ENCODE measurements at regions not wholly inside any gene's neighbourhood (a gene's known extent, or its start where the extent isn't known, plus 50 kb on each side); places are given as distances from the start of the nearest gene placed in this dataset.

GRCh38 chr11:38935941-38936340, 2337.9 kb upstream of the RAG2 start:
- TF ChIP-seq POLR2AphosphoS5 (IDR thresholded peaks at IDR 0.05; ENCODE audit: low read depth, low read length) (no peak), SIN3A (IDR thresholded peaks at IDR 0.05; ENCODE audit: borderline replicate concordance, insufficient read depth, low read depth, low read length) (no peak), TCF7L2 (IDR thresholded peaks at IDR 0.05; ENCODE audit: low read depth, low read length) (no peak)
- TF ChIP-seq, protein P1, sequence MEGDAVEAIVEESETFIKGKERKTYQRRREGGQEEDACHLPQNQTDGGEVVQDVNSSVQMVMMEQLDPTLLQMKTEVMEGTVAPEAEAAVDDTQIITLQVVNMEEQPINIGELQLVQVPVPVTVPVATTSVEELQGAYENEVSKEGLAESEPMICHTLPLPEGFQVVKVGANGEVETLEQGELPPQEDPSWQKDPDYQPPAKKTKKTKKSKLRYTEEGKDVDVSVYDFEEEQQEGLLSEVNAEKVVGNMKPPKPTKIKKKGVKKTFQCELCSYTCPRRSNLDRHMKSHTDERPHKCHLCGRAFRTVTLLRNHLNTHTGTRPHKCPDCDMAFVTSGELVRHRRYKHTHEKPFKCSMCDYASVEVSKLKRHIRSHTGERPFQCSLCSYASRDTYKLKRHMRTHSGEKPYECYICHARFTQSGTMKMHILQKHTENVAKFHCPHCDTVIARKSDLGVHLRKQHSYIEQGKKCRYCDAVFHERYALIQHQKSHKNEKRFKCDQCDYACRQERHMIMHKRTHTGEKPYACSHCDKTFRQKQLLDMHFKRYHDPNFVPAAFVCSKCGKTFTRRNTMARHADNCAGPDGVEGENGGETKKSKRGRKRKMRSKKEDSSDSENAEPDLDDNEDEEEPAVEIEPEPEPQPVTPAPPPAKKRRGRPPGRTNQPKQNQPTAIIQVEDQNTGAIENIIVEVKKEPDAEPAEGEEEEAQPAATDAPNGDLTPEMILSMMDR (IDR thresholded peaks at IDR 0.05) = no peak
- TF ChIP-seq, protein P2, sequence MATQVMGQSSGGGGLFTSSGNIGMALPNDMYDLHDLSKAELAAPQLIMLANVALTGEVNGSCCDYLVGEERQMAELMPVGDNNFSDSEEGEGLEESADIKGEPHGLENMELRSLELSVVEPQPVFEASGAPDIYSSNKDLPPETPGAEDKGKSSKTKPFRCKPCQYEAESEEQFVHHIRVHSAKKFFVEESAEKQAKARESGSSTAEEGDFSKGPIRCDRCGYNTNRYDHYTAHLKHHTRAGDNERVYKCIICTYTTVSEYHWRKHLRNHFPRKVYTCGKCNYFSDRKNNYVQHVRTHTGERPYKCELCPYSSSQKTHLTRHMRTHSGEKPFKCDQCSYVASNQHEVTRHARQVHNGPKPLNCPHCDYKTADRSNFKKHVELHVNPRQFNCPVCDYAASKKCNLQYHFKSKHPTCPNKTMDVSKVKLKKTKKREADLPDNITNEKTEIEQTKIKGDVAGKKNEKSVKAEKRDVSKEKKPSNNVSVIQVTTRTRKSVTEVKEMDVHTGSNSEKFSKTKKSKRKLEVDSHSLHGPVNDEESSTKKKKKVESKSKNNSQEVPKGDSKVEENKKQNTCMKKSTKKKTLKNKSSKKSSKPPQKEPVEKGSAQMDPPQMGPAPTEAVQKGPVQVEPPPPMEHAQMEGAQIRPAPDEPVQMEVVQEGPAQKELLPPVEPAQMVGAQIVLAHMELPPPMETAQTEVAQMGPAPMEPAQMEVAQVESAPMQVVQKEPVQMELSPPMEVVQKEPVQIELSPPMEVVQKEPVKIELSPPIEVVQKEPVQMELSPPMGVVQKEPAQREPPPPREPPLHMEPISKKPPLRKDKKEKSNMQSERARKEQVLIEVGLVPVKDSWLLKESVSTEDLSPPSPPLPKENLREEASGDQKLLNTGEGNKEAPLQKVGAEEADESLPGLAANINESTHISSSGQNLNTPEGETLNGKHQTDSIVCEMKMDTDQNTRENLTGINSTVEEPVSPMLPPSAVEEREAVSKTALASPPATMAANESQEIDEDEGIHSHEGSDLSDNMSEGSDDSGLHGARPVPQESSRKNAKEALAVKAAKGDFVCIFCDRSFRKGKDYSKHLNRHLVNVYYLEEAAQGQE (IDR thresholded peaks at IDR 0.05; ENCODE audit: insufficient read depth in 1 of 2, low read depth in 2 of 2, low read length in 1 of 2) = no peak

Data from Panc1 (cell line).